Transverse colon (tissue), 4 donors: ENCODE measurements at regions not wholly inside any gene's neighbourhood (a gene's known extent, or its start where the extent isn't known, plus 50 kb on each side); places are given as distances from the start of the nearest gene placed in this dataset.

ENCODE experiments used
- DNase-seq: peaks from one replicate; pipeline ENCODE4 v3.0.0-alpha.2; 2019
- H3K27ac ChIP-seq, 4 donors: fragments of 200-600 bp; sonication (generic); 2 replicates each; pipeline ENCODE4 v1.5.1; 2016 to 2018; ENCODE audit warnings: inconsistent platforms in 4 of 4
- H3K27me3 ChIP-seq: fragments of 200-600 bp; sonication (generic); 2 replicates; pipeline ENCODE4 v1.5.1; 2017; ENCODE audit warnings: inconsistent platforms
- H3K36me3 ChIP-seq, 4 donors: fragments of 200-600 bp; sonication (generic); 2 replicates each; pipeline ENCODE4 v1.5.1; 2017 to 2019; ENCODE audit warnings: inconsistent platforms in 4 of 4
- H3K4me1 ChIP-seq, 4 donors: fragments of 200-600 bp; sonication (generic); 2 replicates each; pipeline ENCODE4 v1.5.1; 2017 to 2020; ENCODE audit warnings: inconsistent platforms in 4 of 4
- H3K4me3 ChIP-seq, 4 donors: fragments of 200-600 bp; sonication (generic); 1 replicate in 1 of 4; 2 replicates in 3 of 4; pipeline versions ENCODE4 v1.5.1 to v1.6.1; 2017 to 2019; ENCODE audit warnings: inconsistent platforms in 4 of 4
- H3K9me3 ChIP-seq, 2 donors: fragments of 200-600 bp; sonication (generic); 2 replicates each; pipeline ENCODE4 v1.5.1; 2017 to 2019; ENCODE audit warnings: inconsistent platforms in 2 of 2
- EP300 ChIP-seq: sonication (generic); formaldehyde crosslinking; IDR thresholded peaks from one replicate; pipeline ENCODE4 v1.6.1; 2017; ENCODE audit warnings: antibody characterized with exemption, low read depth
- POLR2A ChIP-seq: fragments of 450-650 bp; IDR thresholded peaks from one replicate; pipeline ENCODE4 v1.6.1; 2016; ENCODE audit warnings: antibody characterized with exemption, mild to moderate bottlenecking, moderate library complexity
- POLR2AphosphoS5 ChIP-seq, 3 donors: sonication (generic); formaldehyde crosslinking; IDR thresholded peaks; one replicate each; pipeline ENCODE4 v1.6.1; 2016; ENCODE audit warnings: antibody characterized with exemption in 3 of 3
- WGBS, 2 donors: methylation state at CpG; one replicate each; pipeline ENCODE4 v1.1.5; 2018; ENCODE audit warnings: low coverage in 1 of 2; 5-methylcytosine and 5-hydroxymethylcytosine counted together
- in situ Hi-C, 4 donors: fragments of 200-750 bp; cut with MboI; loops; one replicate each; pipeline versions ENCODE4 v1.15.0 to v1.15.1; 2017; ENCODE audit warnings: low sequenced_read_pairs in 3 of 4, low pct_ligation_motif_present in 1 of 4, low pct_unique_long_range_greater_than_20kb in 1 of 4
- intact Hi-C: fragments of 100-400 bp; cut with DNase I; formaldehyde crosslinking; loops from one replicate; pipeline ENCODE4 v1.15.1; 2023; ENCODE audit warnings: low total_unique reads
- TF ChIP-seq, protein P1 (sequence below), 5 experiments: fragments of 200-600 bp in 3 of 5; fragments of 450-650 bp in 2 of 5; sonication (generic) in 3 of 5; IDR thresholded peaks; 1 replicate in 2 of 5; 2 replicates in 3 of 5; pipeline ENCODE4 v1.5.1; 2016 to 2017; ENCODE audit warnings: antibody characterized with exemption in 5 of 5, inconsistent platforms in 3 of 5, mild to moderate bottlenecking in 2 of 5, moderate library complexity in 1 of 5

DNA sequence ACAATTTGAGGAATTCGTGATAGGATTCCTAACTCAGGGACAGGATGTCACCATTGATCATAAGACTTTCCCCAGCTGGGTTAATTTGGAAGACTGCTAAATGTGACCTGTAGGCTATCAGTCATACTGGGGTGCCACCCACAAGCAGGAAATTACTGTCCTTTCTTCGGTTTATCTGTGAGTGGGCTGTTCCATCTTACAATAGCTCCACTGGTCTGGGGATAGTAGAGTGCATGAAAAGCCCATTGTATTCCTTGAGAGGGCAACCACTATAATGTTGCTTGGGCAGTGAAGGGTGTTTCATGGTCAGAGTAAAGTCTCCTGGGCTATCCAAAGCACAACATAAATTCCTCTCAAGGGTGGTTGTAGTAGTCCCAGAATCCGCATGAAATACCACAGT, 1523.0 kb upstream of the B3GALT2 start:
- WGBS, 2 donors: 61 to 70% methylated on average over 2 to 3 of the region's 3 CpGs
- in situ Hi-C loops (no loop called here), intact Hi-C loops (no loop called here)

DNA sequence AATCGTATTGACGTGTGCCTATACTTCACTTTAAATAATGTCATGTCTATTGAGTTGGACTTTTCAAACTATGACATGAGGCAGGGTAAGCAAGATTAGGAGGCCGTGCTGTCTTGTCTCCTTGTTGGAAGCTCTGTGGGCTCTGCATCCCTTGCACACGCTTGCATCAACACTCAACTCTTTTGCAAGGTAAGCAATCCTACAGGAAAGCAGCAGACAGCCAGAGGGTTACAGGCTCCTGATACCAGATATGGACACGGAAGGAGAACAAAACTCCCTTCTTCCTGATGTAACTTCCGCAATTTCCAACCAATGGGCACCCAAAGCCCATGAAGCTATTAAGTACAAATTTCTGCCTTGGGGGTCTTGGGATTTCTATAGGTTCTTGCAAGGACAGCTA, 1520.7 kb upstream of the B3GALT2 start:
- intact Hi-C loops (no loop called here), in situ Hi-C loops (no loop called here)
- H3K9me3 ChIP-seq: no peaks in the 10 kb centered on the region
- H3K27ac ChIP-seq: no peak overlapping the region
- no peak for DNase-seq
- no peak for TF ChIP-seq POLR2A
- no peak for TF ChIP-seq EP300
- TF ChIP-seq, protein P1, sequence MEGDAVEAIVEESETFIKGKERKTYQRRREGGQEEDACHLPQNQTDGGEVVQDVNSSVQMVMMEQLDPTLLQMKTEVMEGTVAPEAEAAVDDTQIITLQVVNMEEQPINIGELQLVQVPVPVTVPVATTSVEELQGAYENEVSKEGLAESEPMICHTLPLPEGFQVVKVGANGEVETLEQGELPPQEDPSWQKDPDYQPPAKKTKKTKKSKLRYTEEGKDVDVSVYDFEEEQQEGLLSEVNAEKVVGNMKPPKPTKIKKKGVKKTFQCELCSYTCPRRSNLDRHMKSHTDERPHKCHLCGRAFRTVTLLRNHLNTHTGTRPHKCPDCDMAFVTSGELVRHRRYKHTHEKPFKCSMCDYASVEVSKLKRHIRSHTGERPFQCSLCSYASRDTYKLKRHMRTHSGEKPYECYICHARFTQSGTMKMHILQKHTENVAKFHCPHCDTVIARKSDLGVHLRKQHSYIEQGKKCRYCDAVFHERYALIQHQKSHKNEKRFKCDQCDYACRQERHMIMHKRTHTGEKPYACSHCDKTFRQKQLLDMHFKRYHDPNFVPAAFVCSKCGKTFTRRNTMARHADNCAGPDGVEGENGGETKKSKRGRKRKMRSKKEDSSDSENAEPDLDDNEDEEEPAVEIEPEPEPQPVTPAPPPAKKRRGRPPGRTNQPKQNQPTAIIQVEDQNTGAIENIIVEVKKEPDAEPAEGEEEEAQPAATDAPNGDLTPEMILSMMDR (IDR thresholded peaks at IDR 0.05): no peak
- H3K4me1 ChIP-seq: no peaks in the 10 kb centered on the region
- WGBS, 2 donors: 90 to 92% methylated on average over 5 to 6 of the region's 6 CpGs
- no peaks in the 10 kb centered on the region for H3K27me3 ChIP-seq
- no peak overlapping the region for H3K4me3 ChIP-seq
- no peaks in the 10 kb centered on the region for H3K36me3 ChIP-seq

More for the DNA sequence above, 1523.0 kb upstream of the B3GALT2 start:
- H3K27ac ChIP-seq: no peak overlapping the region
- no peak for DNase-seq
- TF ChIP-seq POLR2AphosphoS5 (IDR thresholded peaks at IDR 0.05) (no peak), EP300 (no peak), POLR2A (no peak)
- TF ChIP-seq, protein P1 (IDR thresholded peaks at IDR 0.05): no peak
- no peaks in the 10 kb centered on the region for H3K9me3 ChIP-seq
- no peaks in the 10 kb centered on the region for H3K36me3 ChIP-seq
- no peaks in the 10 kb centered on the region for H3K27me3 ChIP-seq
- H3K4me3 ChIP-seq: no peak overlapping the region
- no peaks in the 10 kb centered on the region for H3K4me1 ChIP-seq

DNA sequence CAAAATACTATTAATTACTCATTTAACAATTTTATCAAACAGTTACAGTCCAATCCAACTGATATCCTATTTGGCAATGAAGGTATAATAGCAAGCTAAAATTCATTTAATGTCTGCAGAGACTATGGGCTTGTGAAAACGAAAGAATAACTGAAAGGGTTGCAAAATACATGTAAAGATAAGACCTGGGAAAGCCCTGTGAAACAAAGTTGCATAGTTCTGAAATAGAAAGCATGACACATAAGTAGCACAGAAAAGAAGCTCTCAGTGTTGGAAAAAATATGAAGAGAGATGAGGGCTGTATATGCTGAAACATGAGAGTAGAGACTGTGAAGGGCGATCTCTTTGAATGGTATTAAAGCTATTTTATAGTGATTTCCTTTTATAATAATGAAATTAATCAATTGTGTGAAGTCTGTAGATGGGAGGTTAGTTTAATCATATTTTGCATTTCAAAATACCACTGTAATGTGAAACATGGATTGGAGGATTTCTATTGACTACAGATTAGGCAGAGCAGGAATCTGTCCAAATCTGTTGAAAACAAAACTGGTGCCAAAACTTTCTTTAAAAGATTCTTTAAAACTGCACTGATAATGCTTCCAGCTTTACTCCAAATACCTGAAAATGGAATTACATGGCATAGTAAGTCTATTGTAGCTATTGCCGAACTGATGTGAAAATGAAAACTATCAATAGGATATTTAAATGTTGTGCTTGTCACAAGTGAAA, 1518.9 kb upstream of the B3GALT2 start:
- no peak overlapping the region for H3K4me3 ChIP-seq
- no peaks in the 10 kb centered on the region for H3K4me1 ChIP-seq
- DNase-seq: no peak
- 67 to 68% methylated on average over 3 of the region's 3 CpGs for WGBS, 2 donors
- no peaks in the 10 kb centered on the region for H3K9me3 ChIP-seq
- no peak for TF ChIP-seq POLR2AphosphoS5 (IDR thresholded peaks at IDR 0.05)
- no peak for TF ChIP-seq POLR2A
- TF ChIP-seq, protein P1 (IDR thresholded peaks at IDR 0.05): no peak
- TF ChIP-seq EP300: no peak
- no peaks in the 10 kb centered on the region for H3K36me3 ChIP-seq
- no peak overlapping the region for H3K27ac ChIP-seq
- intact Hi-C loops: no loop called here
- in situ Hi-C loops: no loop called here
- no peaks in the 10 kb centered on the region for H3K27me3 ChIP-seq

GRCh38 chr1:194698908-194699318, 1512.5 kb upstream of the B3GALT2 start:
- TF ChIP-seq EP300 (no peak), POLR2A (no peak), POLR2AphosphoS5 (IDR thresholded peaks at IDR 0.05) (no peak)
- TF ChIP-seq, protein P1 (IDR thresholded peaks at IDR 0.05): no peak
- intact Hi-C loops (no loop called here), in situ Hi-C loops (no loop called here)
- no peak for DNase-seq
- Histone ChIP-seq H3K27ac (no peak overlapping the region), H3K4me1 (no peaks in the 10 kb centered on the region), H3K4me3 (no peak overlapping the region), H3K36me3 (no peaks in the 10 kb centered on the region), H3K27me3 (no peaks in the 10 kb centered on the region), H3K9me3 (no peaks in the 10 kb centered on the region)
- 61 to 63% methylated on average over 7 of the region's 7 CpGs for WGBS, 2 donors
